ENCODE measurements at regions not wholly inside any gene's neighbourhood (a gene's known extent, or its start where the extent isn't known, plus 50 kb on each side); places are given as distances from the start of the nearest gene placed in this dataset.

GRCh38 chr4:59759082-59759825 is 1440.9 kb upstream of the ADGRL3 start:
- Histone ChIP-seq H2BK15ac (ENCODE audit: low read depth, low read length) (no peak overlapping the region), H4K20me1 (ENCODE audit: control insufficient read depth, insufficient read depth, insufficient read length) (no peaks in the 10 kb centered on the region), H3K79me2 (ENCODE audit: insufficient read depth, low read length) (no peaks in the 10 kb centered on the region), H2BK20ac (ENCODE audit: low read depth, low read length, poor library complexity, severe bottlenecking) (no peak overlapping the region), H3K9ac (ENCODE audit: extremely low read depth, insufficient read length, low read length) (no peak overlapping the region), H3K4ac (ENCODE audit: low read depth, low read length) (no peak overlapping the region), H4K8ac (replicated peaks; ENCODE audit: insufficient read length, low read depth, low read length) (no peak overlapping the region), H3K27ac (ENCODE audit: insufficient read length, low read depth, low read length) (no peak overlapping the region), H3K18ac (ENCODE audit: insufficient read length, low read depth, low read length) (no peak overlapping the region), H3K27me3 (ENCODE audit: insufficient read depth, low read length) (no peaks in the 10 kb centered on the region), H3K23ac (ENCODE audit: insufficient read length, low read depth, low read length) (no peak overlapping the region), H2BK5ac (ENCODE audit: insufficient read length, low read length) (no peak overlapping the region), H3K23me2 (ENCODE audit: insufficient read length, low read depth, low read length, poor library complexity, severe bottlenecking) (no peaks in the 10 kb centered on the region), H3K9me3 (ENCODE audit: control insufficient read depth, low read depth, low read length) (no peaks in the 10 kb centered on the region), H3K14ac (ENCODE audit: insufficient read depth, low read length) (no peak overlapping the region), H3K56ac (ENCODE audit: insufficient read length, low read depth, low read length) (no peak overlapping the region), H2AK5ac (ENCODE audit: insufficient read length, low read length) (no peak overlapping the region), H4K5ac (ENCODE audit: insufficient read length, low read depth, low read length) (no peak overlapping the region), H3K4me2 (ENCODE audit: insufficient read depth, insufficient read length, low read length) (no peak overlapping the region), H3K4me1 (ENCODE audit: insufficient read depth, low read length) (no peaks in the 10 kb centered on the region), H2AFZ (ENCODE audit: low read length) (no peak overlapping the region), H3T11ph (ENCODE audit: low read length) (no peak overlapping the region), H3K79me1 (ENCODE audit: insufficient read depth, low read depth, low read length, poor library complexity, severe bottlenecking) (no peaks in the 10 kb centered on the region), H2BK12ac (ENCODE audit: insufficient read length, low read depth, low read length) (no peak overlapping the region), H4K91ac (ENCODE audit: insufficient read length, low read depth, low read length) (no peak overlapping the region), H2BK120ac (ENCODE audit: low read depth, low read length, poor library complexity, severe bottlenecking) (no peak overlapping the region)
- TF ChIP-seq, protein P1, sequence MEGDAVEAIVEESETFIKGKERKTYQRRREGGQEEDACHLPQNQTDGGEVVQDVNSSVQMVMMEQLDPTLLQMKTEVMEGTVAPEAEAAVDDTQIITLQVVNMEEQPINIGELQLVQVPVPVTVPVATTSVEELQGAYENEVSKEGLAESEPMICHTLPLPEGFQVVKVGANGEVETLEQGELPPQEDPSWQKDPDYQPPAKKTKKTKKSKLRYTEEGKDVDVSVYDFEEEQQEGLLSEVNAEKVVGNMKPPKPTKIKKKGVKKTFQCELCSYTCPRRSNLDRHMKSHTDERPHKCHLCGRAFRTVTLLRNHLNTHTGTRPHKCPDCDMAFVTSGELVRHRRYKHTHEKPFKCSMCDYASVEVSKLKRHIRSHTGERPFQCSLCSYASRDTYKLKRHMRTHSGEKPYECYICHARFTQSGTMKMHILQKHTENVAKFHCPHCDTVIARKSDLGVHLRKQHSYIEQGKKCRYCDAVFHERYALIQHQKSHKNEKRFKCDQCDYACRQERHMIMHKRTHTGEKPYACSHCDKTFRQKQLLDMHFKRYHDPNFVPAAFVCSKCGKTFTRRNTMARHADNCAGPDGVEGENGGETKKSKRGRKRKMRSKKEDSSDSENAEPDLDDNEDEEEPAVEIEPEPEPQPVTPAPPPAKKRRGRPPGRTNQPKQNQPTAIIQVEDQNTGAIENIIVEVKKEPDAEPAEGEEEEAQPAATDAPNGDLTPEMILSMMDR (conservative IDR thresholded peaks at IDR 0.05) = no peak
- no peaks in the 10 kb centered on the region for H3K9me3 Mint-ChIP-seq
- H3K4me1 Mint-ChIP-seq = no peaks in the 10 kb centered on the region
- no peak overlapping the region for H3K4me3 Mint-ChIP-seq
- no peak overlapping the region for H3K27ac Mint-ChIP-seq
- no peaks in the 10 kb centered on the region for H3K36me3 Mint-ChIP-seq (ENCODE audit: insufficient read depth in 1 of 3, low read depth in 3 of 3)
- no peaks in the 10 kb centered on the region for H3K27me3 Mint-ChIP-seq (ENCODE audit: low read depth)
- DNase-seq = peak; percentile 28
- WGBS (ENCODE audit: extremely low coverage, insufficient read length, low lambda C conversion rate) = no CpG with 5 or more reads among the region's 9 CpGs

All from H9 (cell line).